ENCODE measurements at regions not wholly inside any gene's neighbourhood (a gene's known extent, or its start where the extent isn't known, plus 50 kb on each side); places are given as distances from the start of the nearest gene placed in this dataset.

GRCh38 chr11:129610125-129610524 is 205.5 kb upstream of the TMEM45B start:
- Histone ChIP-seq H3K36me3 (ENCODE audit: insufficient read depth, low read length) (no peaks in the 10 kb centered on the region), H3K4me3 (ENCODE audit: low read length) (no peak overlapping the region), H3K27me3 (ENCODE audit: control insufficient read depth in 1 of 2, insufficient read depth in 2 of 2, low read length in 2 of 2) (no peaks in the 10 kb centered on the region), H3K27ac (ENCODE audit: low read depth in 1 of 2, low read length in 2 of 2) (no peak overlapping the region), H3K9me3 (ENCODE audit: control insufficient read depth in 1 of 2, insufficient read depth in 1 of 2, low read length in 2 of 2) (peaks cover 0 to 5% of the 10 kb centered on the region in 2 experiments), H3K4me1 (ENCODE audit: insufficient read depth, low read length) (no peaks in the 10 kb centered on the region)
- ChIA-PET POLR2A (no interaction called here), CTCF (no interaction called here)
- Mint-ChIP-seq H3K4me1 (ENCODE audit: low read depth) (no peaks in the 10 kb centered on the region), H3K36me3 (ENCODE audit: low read depth) (no peaks in the 10 kb centered on the region), H3K27me3 (no peaks in the 10 kb centered on the region), H3K4me3 (no peak overlapping the region), H3K9me3 (no peaks in the 10 kb centered on the region), H3K27ac (no peak overlapping the region)
- intact Hi-C loops (cut with DNase I, micrococcal nuclease), result no loop called here
- no peak for TF ChIP-seq CTCF (IDR thresholded peaks at IDR 0.05)
- DNase-seq (no peak), ATAC-seq (ENCODE audit: poor library complexity) (no peak)

GRCh38 chr11:129610545-129610944 is 205.1 kb upstream of the TMEM45B start:
- no peak for TF ChIP-seq CTCF (IDR thresholded peaks at IDR 0.05)
- no peak overlapping the region for H3K4me3 ChIP-seq (ENCODE audit: low read length)
- no peaks in the 10 kb centered on the region for H3K36me3 Mint-ChIP-seq (ENCODE audit: low read depth)
- H3K27me3 Mint-ChIP-seq, result no peaks in the 10 kb centered on the region
- no peaks in the 10 kb centered on the region for H3K4me1 ChIP-seq (ENCODE audit: insufficient read depth, low read length)
- no peaks in the 10 kb centered on the region for H3K9me3 Mint-ChIP-seq
- H3K27me3 ChIP-seq (ENCODE audit: control insufficient read depth in 1 of 2, insufficient read depth in 2 of 2, low read length in 2 of 2), result no peaks in the 10 kb centered on the region
- no peak overlapping the region for H3K27ac Mint-ChIP-seq
- no peak for DNase-seq
- H3K9me3 ChIP-seq (ENCODE audit: control insufficient read depth in 1 of 2, insufficient read depth in 1 of 2, low read length in 2 of 2), result peaks cover 0 to 5% of the 10 kb centered on the region in 2 experiments
- intact Hi-C loops (cut with DNase I, micrococcal nuclease), result no loop called here
- H3K36me3 ChIP-seq (ENCODE audit: insufficient read depth, low read length), result no peaks in the 10 kb centered on the region
- ATAC-seq (ENCODE audit: poor library complexity), result no peak
- POLR2A ChIA-PET, result no interaction called here
- no peaks in the 10 kb centered on the region for H3K4me1 Mint-ChIP-seq (ENCODE audit: low read depth)
- H3K4me3 Mint-ChIP-seq, result no peak overlapping the region
- CTCF ChIA-PET, result no interaction called here
- H3K27ac ChIP-seq (ENCODE audit: low read depth in 1 of 2, low read length in 2 of 2), result no peak overlapping the region

- Histone ChIP-seq H3K4me3 (ENCODE audit: low read length) (no peak overlapping the region), H3K4me1 (ENCODE audit: insufficient read depth, low read length) (no peaks in the 10 kb centered on the region), H3K9me3 (ENCODE audit: control insufficient read depth in 1 of 2, insufficient read depth in 1 of 2, low read length in 2 of 2) (peaks cover 0 to 5% of the 10 kb centered on the region in 2 experiments), H3K36me3 (ENCODE audit: insufficient read depth, low read length) (no peaks in the 10 kb centered on the region), H3K27me3 (ENCODE audit: control insufficient read depth in 1 of 2, insufficient read depth in 2 of 2, low read length in 2 of 2) (no peaks in the 10 kb centered on the region), H3K27ac (ENCODE audit: low read depth in 1 of 2, low read length in 2 of 2) (no peak overlapping the region)
- DNase-seq (no peak), ATAC-seq (ENCODE audit: poor library complexity) (no peak)
- ChIA-PET CTCF (no interaction called here), POLR2A (no interaction called here)
- Mint-ChIP-seq H3K27me3 (peaks cover 6% of the 10 kb centered on the region), H3K4me3 (no peak overlapping the region), H3K4me1 (ENCODE audit: low read depth) (no peaks in the 10 kb centered on the region), H3K27ac (no peak overlapping the region), H3K36me3 (ENCODE audit: low read depth) (no peaks in the 10 kb centered on the region), H3K9me3 (no peaks in the 10 kb centered on the region)
- intact Hi-C loops (cut with DNase I, micrococcal nuclease), result no loop called here
- TF ChIP-seq CTCF (IDR thresholded peaks at IDR 0.05), result no peak
These were observed 203.8 kb upstream of the TMEM45B start for GRCh38 chr11:129611661-129612446.

Data from CD4-positive, alpha-beta T cell (primary cell).